HepG2 (cell line): ENCODE measurements at regions not wholly inside any gene's neighbourhood (a gene's known extent, or its start where the extent isn't known, plus 50 kb on each side); places are given as distances from the start of the nearest gene placed in this dataset.
A peak's percentile ranks its signal among the peaks of the same experiment; 100 is the strongest.

Source experiments
- ATAC-seq: fragments of 200-7000 bp; cut with Tn5 transposase; 3 replicates; pipeline ENCODE4 v1.9.1; 2020; ENCODE audit warnings: mild to moderate bottlenecking, moderate library complexity
- BruUV-seq: library from RNA; stranded (reverse); fragments of 400-500 nt; replicated peaks from 2 replicates; lab custom pipeline; 2021; lab: Mats Ljungman, UMichigan
- CTCF ChIA-PET: fragments of 300-600 bp; formaldehyde crosslinking; extraction: SDS; loops from one replicate; lab custom pipeline; 2021; ENCODE audit warnings: low total read pairs, inconsistent platforms, low intra/inter-chr PET ratio; lab: Yijun Ruan, JAX
- POLR2A ChIA-PET: fragments of 350-600 bp; sonication (Branson Sonifier 250); formaldehyde crosslinking; loops from one replicate; lab custom pipeline; 2020; ENCODE audit warnings: antibody characterized with exemption, inconsistent platforms; lab: Yijun Ruan, JAX
- DNase-seq: peaks from one replicate; pipeline ENCODE4 v3.0.0-alpha.2; 2015; ENCODE audit warnings: low spot score
- FAIRE-seq: peaks from 3 replicates; lab custom pipeline; 2011; peaks lifted over from hg19 to GRCh38; lab: Jason Lieb, UNC
- H2AFZ ChIP-seq: one replicate; pipeline ENCODE4 v1.6.1; 2011; ENCODE audit warnings: low read length, inconsistent platforms
- H3K27ac ChIP-seq: fragments of 300-600 bp; 3 replicates; pipeline ENCODE4 v1.8.0; 2011; ENCODE audit warnings: mixed run types, mild to moderate bottlenecking, mixed read lengths, low read length, inconsistent platforms; ENCODE audit not compliant: insufficient read depth; ENCODE audit errors: extremely low read length
- H3K27me3 ChIP-seq, 2 experiments: fragments of 200-600 bp in 1 of 2; 2 replicates in 1 of 2; 3 replicates in 1 of 2; pipeline versions ENCODE4 v1.6.0 to v1.8.0; 2011; ENCODE audit warnings: low read length in 2 of 2, mild to moderate bottlenecking in 2 of 2, moderate library complexity in 2 of 2, inconsistent platforms in 1 of 2; ENCODE audit not compliant: insufficient read depth in 2 of 2, control insufficient read depth in 1 of 2
- H3K36me3 ChIP-seq, 2 experiments: fragments of 200-600 bp in 1 of 2; replicated peaks in 1 of 2; 2 replicates in 1 of 2; 3 replicates in 1 of 2; pipeline versions ENCODE4 v1.5.1 to v1.8.0; 2011; ENCODE audit warnings: low read length in 2 of 2, inconsistent platforms in 1 of 2; ENCODE audit not compliant: insufficient read depth in 2 of 2, control insufficient read depth in 1 of 2
- H3K4me1 ChIP-seq: 2 replicates; pipeline ENCODE4 v1.5.1; 2012; ENCODE audit warnings: low read length, inconsistent platforms; ENCODE audit not compliant: insufficient read depth
- H3K4me2 ChIP-seq: 2 replicates; pipeline ENCODE4 v1.6.0; 2011; ENCODE audit warnings: low read depth, low read length, inconsistent platforms
- H3K4me3 ChIP-seq, 3 experiments: fragments of 200-600 bp in 1 of 3; sonication (generic), shearing (Covaris generic) in 1 of 3; replicated peaks in 1 of 3; 2 replicates each; pipeline ENCODE4 v1.5.1; 2011 to 2016; ENCODE audit warnings: low read length in 3 of 3, inconsistent platforms in 2 of 3, low read depth in 2 of 3, mild to moderate bottlenecking in 2 of 3, control low read depth in 1 of 3, mixed read lengths in 1 of 3; ENCODE audit not compliant: insufficient read depth in 1 of 3
- H3K79me2 ChIP-seq: one replicate; pipeline ENCODE4 v1.6.1; 2011; ENCODE audit warnings: low read length, inconsistent platforms; ENCODE audit not compliant: insufficient read depth
- H3K9ac ChIP-seq: 2 replicates; pipeline ENCODE4 v1.6.0; 2011; ENCODE audit warnings: mild to moderate bottlenecking, low read depth, low read length, inconsistent platforms; ENCODE audit not compliant: insufficient read depth
- H3K9me3 ChIP-seq: 2 replicates; pipeline ENCODE4 v1.5.1; 2012; ENCODE audit warnings: mild to moderate bottlenecking, low read length
- H4K20me1 ChIP-seq: 2 replicates; pipeline ENCODE4 v1.6.0; 2011; ENCODE audit warnings: inconsistent platforms, mild to moderate bottlenecking, low read length, moderate library complexity; ENCODE audit not compliant: insufficient read depth
- ATF6 ChIP-seq: sonication (generic); formaldehyde crosslinking; conservative IDR thresholded peaks from 2 replicates; pipeline ENCODE4 v1.4.0; 2020; ENCODE audit warnings: missing genetic modification reagents
- BRD4 ChIP-seq: sonication (generic); formaldehyde crosslinking; IDR thresholded peaks from 2 replicates; pipeline ENCODE4 v1.4.0; 2020; ENCODE audit warnings: missing genetic modification reagents
- RAD21 ChIP-seq: fragments of 450-650 bp; formaldehyde crosslinking; IDR thresholded peaks from 2 replicates; pipeline ENCODE4 v1.5.0; 2020; ENCODE audit warnings: mild to moderate bottlenecking
- SMC3 ChIP-seq: IDR thresholded peaks from 2 replicates; pipeline ENCODE4 v1.6.1; 2011; ENCODE audit warnings: low read length, improper control_type of control experiment
- SNRNP70 ChIP-seq: fragments of 200-400 bp; formaldehyde crosslinking; IDR thresholded peaks from 2 replicates; pipeline ENCODE4 v1.6.1; 2017; ENCODE audit warnings: mild to moderate bottlenecking, low read depth, low read length, moderate library complexity
- ZNF275 ChIP-seq: sonication (generic); formaldehyde crosslinking; IDR thresholded peaks from 2 replicates; pipeline ENCODE4 v1.8.0; 2022; ENCODE audit warnings: missing genetic modification reagents, mild to moderate bottlenecking, inconsistent platforms, borderline replicate concordance
- WGBS: methylation state at CpG from one replicate; pipeline ENCODE4 v1.1.6; 2017; ENCODE audit warnings: low lambda C conversion rate; 5-methylcytosine and 5-hydroxymethylcytosine counted together
- in situ Hi-C: cut with HindIII; loops from 2 replicates; pipeline ENCODE4 v1.10.0; 2017; ENCODE audit warnings: low pct_unique_long_range_greater_than_20kb; ENCODE audit not compliant: extremely low pct_ligation_motif_present
- intact Hi-C: fragments of 100-400 bp; cut with micrococcal nuclease; formaldehyde crosslinking; loops from one replicate; pipeline ENCODE4 v1.10.0; 2022; ENCODE audit not compliant: unreplicated experiment
- TF ChIP-seq, protein P1 (sequence below): sonication (generic); formaldehyde crosslinking; IDR thresholded peaks from 2 replicates; pipeline ENCODE4 v1.4.0; 2020; ENCODE audit warnings: missing genetic modification reagents
- TF ChIP-seq, protein P2 (sequence below): sonication (generic); formaldehyde crosslinking; IDR thresholded peaks from 2 replicates; pipeline ENCODE4 v1.5.0; 2020; ENCODE audit warnings: mild to moderate bottlenecking, missing genetic modification reagents, moderate library complexity

GRCh38 chr21:27703791-27704190 is 736.9 kb upstream of the ADAMTS5 start (continued):
- TF ChIP-seq, protein P1, sequence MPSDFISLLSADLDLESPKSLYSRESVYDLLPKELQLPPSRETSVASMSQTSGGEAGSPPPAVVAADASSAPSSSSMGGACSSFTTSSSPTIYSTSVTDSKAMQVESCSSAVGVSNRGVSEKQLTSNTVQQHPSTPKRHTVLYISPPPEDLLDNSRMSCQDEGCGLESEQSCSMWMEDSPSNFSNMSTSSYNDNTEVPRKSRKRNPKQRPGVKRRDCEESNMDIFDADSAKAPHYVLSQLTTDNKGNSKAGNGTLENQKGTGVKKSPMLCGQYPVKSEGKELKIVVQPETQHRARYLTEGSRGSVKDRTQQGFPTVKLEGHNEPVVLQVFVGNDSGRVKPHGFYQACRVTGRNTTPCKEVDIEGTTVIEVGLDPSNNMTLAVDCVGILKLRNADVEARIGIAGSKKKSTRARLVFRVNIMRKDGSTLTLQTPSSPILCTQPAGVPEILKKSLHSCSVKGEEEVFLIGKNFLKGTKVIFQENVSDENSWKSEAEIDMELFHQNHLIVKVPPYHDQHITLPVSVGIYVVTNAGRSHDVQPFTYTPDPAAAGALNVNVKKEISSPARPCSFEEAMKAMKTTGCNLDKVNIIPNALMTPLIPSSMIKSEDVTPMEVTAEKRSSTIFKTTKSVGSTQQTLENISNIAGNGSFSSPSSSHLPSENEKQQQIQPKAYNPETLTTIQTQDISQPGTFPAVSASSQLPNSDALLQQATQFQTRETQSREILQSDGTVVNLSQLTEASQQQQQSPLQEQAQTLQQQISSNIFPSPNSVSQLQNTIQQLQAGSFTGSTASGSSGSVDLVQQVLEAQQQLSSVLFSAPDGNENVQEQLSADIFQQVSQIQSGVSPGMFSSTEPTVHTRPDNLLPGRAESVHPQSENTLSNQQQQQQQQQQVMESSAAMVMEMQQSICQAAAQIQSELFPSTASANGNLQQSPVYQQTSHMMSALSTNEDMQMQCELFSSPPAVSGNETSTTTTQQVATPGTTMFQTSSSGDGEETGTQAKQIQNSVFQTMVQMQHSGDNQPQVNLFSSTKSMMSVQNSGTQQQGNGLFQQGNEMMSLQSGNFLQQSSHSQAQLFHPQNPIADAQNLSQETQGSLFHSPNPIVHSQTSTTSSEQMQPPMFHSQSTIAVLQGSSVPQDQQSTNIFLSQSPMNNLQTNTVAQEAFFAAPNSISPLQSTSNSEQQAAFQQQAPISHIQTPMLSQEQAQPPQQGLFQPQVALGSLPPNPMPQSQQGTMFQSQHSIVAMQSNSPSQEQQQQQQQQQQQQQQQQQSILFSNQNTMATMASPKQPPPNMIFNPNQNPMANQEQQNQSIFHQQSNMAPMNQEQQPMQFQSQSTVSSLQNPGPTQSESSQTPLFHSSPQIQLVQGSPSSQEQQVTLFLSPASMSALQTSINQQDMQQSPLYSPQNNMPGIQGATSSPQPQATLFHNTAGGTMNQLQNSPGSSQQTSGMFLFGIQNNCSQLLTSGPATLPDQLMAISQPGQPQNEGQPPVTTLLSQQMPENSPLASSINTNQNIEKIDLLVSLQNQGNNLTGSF (CRISPR knock-in tag), result no peak

- Histone ChIP-seq H3K9me3 (peaks cover 19% of the 10 kb centered on the region), H3K4me3 (no peak overlapping the region), H3K9ac (no peak overlapping the region), H3K79me2 (no peaks in the 10 kb centered on the region), H4K20me1 (no peaks in the 10 kb centered on the region), H2AFZ (no peak overlapping the region), H3K4me1 (no peaks in the 10 kb centered on the region), H3K27me3 (no peaks in the 10 kb centered on the region), H3K4me2 (no peak overlapping the region), H3K36me3 (no peaks in the 10 kb centered on the region), H3K27ac (no peak overlapping the region)
- 3% methylated on average over 14 of the region's 14 CpGs for WGBS
- intact Hi-C loops (loop anchor here (2.0 to 5.0 kb wide), 2 partner anchors 932 to 984 kb away; no protein-coding TSS in a partner anchor), in situ Hi-C loops (loop anchor here (5.0 kb wide), 1 partner anchor 854 kb away; the partner anchor contains the start of gene ADAMTS1)
- FAIRE-seq (peak; percentile 46), ATAC-seq (peak; percentile 91), DNase-seq (peak; percentile 20)
- ChIA-PET CTCF (interaction anchor here (2.0 kb wide), 1 partner anchor 852 kb away, joined by 23 read pairs; no protein-coding TSS in a partner anchor), POLR2A (no interaction called here)
- no TSS peak for BruUV-seq
- TF ChIP-seq BRD4 (CRISPR knock-in tag) (no peak), ZNF275 (CRISPR knock-in tag) (no peak), ATF6 (no peak), SNRNP70 (no peak), RAD21 (peak; percentile 69), SMC3 (peak; percentile 80)
- TF ChIP-seq, protein P2, sequence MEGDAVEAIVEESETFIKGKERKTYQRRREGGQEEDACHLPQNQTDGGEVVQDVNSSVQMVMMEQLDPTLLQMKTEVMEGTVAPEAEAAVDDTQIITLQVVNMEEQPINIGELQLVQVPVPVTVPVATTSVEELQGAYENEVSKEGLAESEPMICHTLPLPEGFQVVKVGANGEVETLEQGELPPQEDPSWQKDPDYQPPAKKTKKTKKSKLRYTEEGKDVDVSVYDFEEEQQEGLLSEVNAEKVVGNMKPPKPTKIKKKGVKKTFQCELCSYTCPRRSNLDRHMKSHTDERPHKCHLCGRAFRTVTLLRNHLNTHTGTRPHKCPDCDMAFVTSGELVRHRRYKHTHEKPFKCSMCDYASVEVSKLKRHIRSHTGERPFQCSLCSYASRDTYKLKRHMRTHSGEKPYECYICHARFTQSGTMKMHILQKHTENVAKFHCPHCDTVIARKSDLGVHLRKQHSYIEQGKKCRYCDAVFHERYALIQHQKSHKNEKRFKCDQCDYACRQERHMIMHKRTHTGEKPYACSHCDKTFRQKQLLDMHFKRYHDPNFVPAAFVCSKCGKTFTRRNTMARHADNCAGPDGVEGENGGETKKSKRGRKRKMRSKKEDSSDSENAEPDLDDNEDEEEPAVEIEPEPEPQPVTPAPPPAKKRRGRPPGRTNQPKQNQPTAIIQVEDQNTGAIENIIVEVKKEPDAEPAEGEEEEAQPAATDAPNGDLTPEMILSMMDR (CRISPR knock-in tag), result peak; percentile 76
Measured at GRCh38 chr21:27700974-27701614, 734.2 kb upstream of the ADAMTS5 start.
